ENCODE measurements at regions not wholly inside any gene's neighbourhood (a gene's known extent, or its start where the extent isn't known, plus 50 kb on each side); places are given as distances from the start of the nearest gene placed in this dataset.

- intact Hi-C loops (cut with micrococcal nuclease; ENCODE audit: unreplicated experiment), result no loop called here
- ChIA-PET SMC1A (ENCODE audit: uncharacterized antibody, unreplicated experiment) (no interaction called here), RAD21 (ENCODE audit: unreplicated experiment) (no interaction called here), POLR2A (interaction anchor here (0.5 kb wide), 1 partner anchor 51 kb away, joined by 4 read pairs; no protein-coding TSS in a partner anchor), CTCF (interaction anchor here (1.0 kb wide), 1 partner anchor 52 kb away, joined by 3 read pairs; no protein-coding TSS in a partner anchor)
- H4K20me1 ChIP-seq (ENCODE audit: control insufficient read depth, insufficient read depth), result no peaks in the 10 kb centered on the region
- H2AFZ ChIP-seq (ENCODE audit: control insufficient read depth, low read depth, low read length), result no peak overlapping the region
- TF ChIP-seq SREBF2 (IDR thresholded peaks at IDR 0.05; ENCODE audit: low read length) (no peak), MLLT1 (IDR thresholded peaks at IDR 0.05) (no peak), ZNF592 (IDR thresholded peaks at IDR 0.05) (no peak), SPI1 (IDR thresholded peaks at IDR 0.05; ENCODE audit: borderline replicate concordance, insufficient read depth, low read depth, low read length) (no peak), NFYA (IDR thresholded peaks at IDR 0.05; ENCODE audit: borderline replicate concordance, low read depth, low read length) (no peak), CHD2 (IDR thresholded peaks at IDR 0.05; ENCODE audit: borderline replicate concordance, low read depth, low read length) (no peak), IKZF2 (IDR thresholded peaks at IDR 0.05) (no peak), TCF12 (IDR thresholded peaks at IDR 0.05; ENCODE audit: low read depth, low read length) (no peak), CTCF (IDR thresholded peaks at IDR 0.05 in 2 of 3, conservative IDR thresholded peaks at IDR 0.05 in 1 of 3; ENCODE audit: control insufficient read depth in 2 of 3, extremely low read depth in 1 of 3, insufficient read depth in 1 of 3, low read depth in 3 of 3, low read length in 3 of 3) (no peak)
- no TSS peak for BruUV-seq (replicated peaks)
- FAIRE-seq (no peak), ATAC-seq (no peak), DNase-seq (ENCODE audit: low read depth, low spot score) (no peak)
- in situ Hi-C loops (cut with MboI), result no loop called here
- H3K27ac ChIP-seq (ENCODE audit: control insufficient read depth, insufficient read depth), result no peak overlapping the region
- no peaks in the 10 kb centered on the region for H3K79me2 ChIP-seq (ENCODE audit: control insufficient read depth, insufficient read depth, low read length)
- H3K9me3 ChIP-seq (replicated peaks; ENCODE audit: control insufficient read depth, insufficient read depth, low read length), result no peaks in the 10 kb centered on the region
- H3K4me2 ChIP-seq (ENCODE audit: control insufficient read depth, insufficient read depth), result no peak overlapping the region
- H3K27me3 ChIP-seq (replicated peaks in 1 of 2; ENCODE audit: control insufficient read depth in 2 of 2, insufficient read depth in 2 of 2, low read length in 1 of 2), result no peaks in the 10 kb centered on the region
- no peak overlapping the region for H3K9ac ChIP-seq (ENCODE audit: control insufficient read depth, insufficient read depth, low read length)
- H3K36me3 ChIP-seq (ENCODE audit: control insufficient read depth in 2 of 2, insufficient read depth in 2 of 2, low read length in 1 of 2), result no peaks in the 10 kb centered on the region
- no peaks in the 10 kb centered on the region for H3K4me1 ChIP-seq (ENCODE audit: control insufficient read depth, insufficient read depth, low read length)
- H3K4me3 ChIP-seq, result no peak overlapping the region
- WGBS (ENCODE audit: insufficient coverage, insufficient replicate concordance, low lambda C conversion rate, missing lambda C conversion rate), result 79% methylated on average over 4 of the region's 4 CpGs
Observed at GRCh38 chr2:234603619-234604018, 106.7 kb upstream of the ARL4C start.
